Endothelial cell of umbilical vein (primary cell): ENCODE measurements at regions not wholly inside any gene's neighbourhood (a gene's known extent, or its start where the extent isn't known, plus 50 kb on each side); places are given as distances from the start of the nearest gene placed in this dataset.

Source experiments
- BruUV-seq: library from RNA; stranded (reverse); fragments of 400-500 nt; replicated peaks from 2 replicates; lab custom pipeline; 2021; lab: Mats Ljungman, UMichigan
- CTCF ChIA-PET: fragments of 300-600, 350-600 bp; sonication (Branson Sonifier 250); formaldehyde crosslinking; loops from one replicate; lab custom pipeline; 2021; ENCODE audit warnings: antibody characterized with exemption, inconsistent platforms; lab: Charles Lee
- POLR2A ChIA-PET: fragments of 300-600, 350-600 bp; sonication (Branson Sonifier 250); formaldehyde crosslinking; loops from one replicate; lab custom pipeline; 2021; ENCODE audit warnings: antibody characterized with exemption, inconsistent platforms; lab: Charles Lee
- DNase-seq: peaks from one replicate; pipeline ENCODE4 v3.0.0-alpha.2; 2011; ENCODE audit warnings: low read depth, low spot score
- FAIRE-seq: peaks from 2 replicates; lab custom pipeline; 2011; peaks lifted over from hg19 to GRCh38; lab: Jason Lieb, UNC
- H2AFZ ChIP-seq: 2 replicates; pipeline ENCODE4 v1.6.0; 2012; ENCODE audit warnings: low read depth, low read length, control low read depth, inconsistent platforms
- H3K27ac ChIP-seq: 2 replicates; pipeline ENCODE4 v1.5.1; 2011; ENCODE audit warnings: low read depth, mild to moderate bottlenecking, control low read depth, low read length, moderate library complexity; ENCODE audit not compliant: insufficient read depth
- H3K27me3 ChIP-seq, 2 experiments: 2 replicates each; pipeline versions ENCODE4 v1.6.0 to v1.6.1; 2011; ENCODE audit warnings: low read length in 2 of 2, mixed read lengths in 1 of 2; ENCODE audit not compliant: control insufficient read depth in 2 of 2, insufficient read depth in 2 of 2
- H3K36me3 ChIP-seq, 2 experiments: 2 replicates in 1 of 2; 3 replicates in 1 of 2; pipeline ENCODE4 v1.5.1; 2011; ENCODE audit warnings: low read length in 2 of 2, mild to moderate bottlenecking in 1 of 2, moderate library complexity in 1 of 2; ENCODE audit not compliant: control insufficient read depth in 2 of 2, insufficient read depth in 2 of 2; ENCODE audit errors: extremely low read depth in 1 of 2
- H3K4me1 ChIP-seq: 3 replicates; pipeline ENCODE4 v1.5.1; 2011; ENCODE audit warnings: mild to moderate bottlenecking, low read length; ENCODE audit not compliant: control insufficient read depth, insufficient read depth; ENCODE audit errors: extremely low read depth
- H3K4me2 ChIP-seq: 2 replicates; pipeline ENCODE4 v1.6.1; 2011; ENCODE audit warnings: low read length, control low read depth, mixed read lengths; ENCODE audit not compliant: insufficient read depth
- H3K4me3 ChIP-seq, 3 experiments: fragments of 200-600 bp in 1 of 3; sonication (generic), shearing (Covaris generic) in 1 of 3; replicated peaks in 1 of 3; 2 replicates each; pipeline ENCODE4 v1.5.1; 2011 to 2016; ENCODE audit warnings: control low read depth in 3 of 3, low read length in 3 of 3, mild to moderate bottlenecking in 2 of 3, inconsistent platforms in 1 of 3, low read depth in 1 of 3, moderate library complexity in 1 of 3; ENCODE audit not compliant: insufficient read depth in 1 of 3
- H3K79me2 ChIP-seq: 2 replicates; pipeline ENCODE4 v1.6.0; 2012; ENCODE audit warnings: low read length, inconsistent platforms; ENCODE audit not compliant: control insufficient read depth, insufficient read depth
- H3K9ac ChIP-seq: replicated peaks from 2 replicates; pipeline ENCODE3; 2011; ENCODE audit warnings: low read length, control low read depth; ENCODE audit not compliant: insufficient read depth; ENCODE audit errors: extremely low read depth
- H3K9me1 ChIP-seq: replicated peaks from 3 replicates; pipeline ENCODE4 v1.6.0; 2011; ENCODE audit warnings: mild to moderate bottlenecking, low read length; ENCODE audit not compliant: control insufficient read depth, insufficient read depth; ENCODE audit errors: extremely low read depth
- H3K9me3 ChIP-seq: replicated peaks from 2 replicates; pipeline ENCODE4 v1.5.1; 2012; ENCODE audit warnings: low read length, inconsistent platforms; ENCODE audit not compliant: control insufficient read depth, insufficient read depth
- H4K20me1 ChIP-seq: replicated peaks from 2 replicates; pipeline ENCODE3; 2011; ENCODE audit warnings: mild to moderate bottlenecking, low read length; ENCODE audit not compliant: control insufficient read depth, insufficient read depth; ENCODE audit errors: extremely low read depth
- CTCF ChIP-seq, 2 donors: IDR thresholded peaks; 1 replicate in 1 of 2; 2 replicates in 1 of 2; pipeline ENCODE4 v1.5.1; 2011; ENCODE audit warnings: low read length in 2 of 2, mild to moderate bottlenecking in 2 of 2, moderate library complexity in 2 of 2, control low read depth in 1 of 2, inconsistent platforms in 1 of 2, low read depth in 1 of 2; ENCODE audit not compliant: insufficient read depth in 1 of 2; ENCODE audit errors: extremely low read depth in 1 of 2
- EZH2 ChIP-seq: IDR thresholded peaks from 2 replicates; pipeline ENCODE4 v1.6.1; 2012; ENCODE audit warnings: borderline replicate concordance, low read depth, mild to moderate bottlenecking, moderate library complexity, low read length, inconsistent platforms; ENCODE audit not compliant: severe bottlenecking
- FOS ChIP-seq: IDR thresholded peaks from 2 replicates; pipeline ENCODE4 v1.6.1; 2011; ENCODE audit warnings: mild to moderate bottlenecking, low read length, moderate library complexity, borderline replicate concordance; ENCODE audit not compliant: insufficient read depth
- GATA2 ChIP-seq: IDR thresholded peaks from 2 replicates; pipeline ENCODE4 v1.7.0; 2011; ENCODE audit warnings: low read depth, mild to moderate bottlenecking, moderate library complexity, mixed read lengths, low read length; ENCODE audit not compliant: insufficient read length, insufficient read depth
- JUN ChIP-seq: IDR thresholded peaks from 2 replicates; pipeline ENCODE4 v1.6.1; 2011; ENCODE audit warnings: borderline replicate concordance, low read depth; ENCODE audit not compliant: insufficient read length, insufficient read depth
- MYC ChIP-seq: IDR thresholded peaks from one replicate; pipeline ENCODE4 v1.6.1; 2011; ENCODE audit warnings: mild to moderate bottlenecking, low read depth, low read length
- POLR2A ChIP-seq: IDR thresholded peaks from 2 replicates; pipeline ENCODE4 v1.6.1; 2012; ENCODE audit warnings: low read depth, mild to moderate bottlenecking, control low read depth, low read length
- POLR2AphosphoS5 ChIP-seq: IDR thresholded peaks from 2 replicates; pipeline ENCODE4 v1.6.1; 2012; ENCODE audit warnings: low read depth, mild to moderate bottlenecking, control low read depth, low read length, moderate library complexity; ENCODE audit not compliant: insufficient read depth
- dilution Hi-C: fragments of 300-500 bp; cut with MboI; formaldehyde crosslinking; loops from one replicate; pipeline ENCODE4 v1.15.0; 2019; ENCODE audit warnings: low sequenced_read_pairs; ENCODE audit not compliant: extremely low pct_ligation_motif_present
- intact Hi-C: fragments of 100-400 bp; cut with micrococcal nuclease; formaldehyde crosslinking; loops from one replicate; pipeline ENCODE4 v1.10.0; 2022
- TF ChIP-seq, protein P1 (sequence below): IDR thresholded peaks from 2 replicates; pipeline ENCODE4 v1.6.1; 2011; ENCODE audit not compliant: insufficient read depth, insufficient read length

GRCh38 chr20:6240059-6240458, 117.2 kb upstream of the FERMT1 start:
- Histone ChIP-seq H3K9me3 (no peaks in the 10 kb centered on the region), H2AFZ (no peak overlapping the region), H3K9ac (no peak overlapping the region), H3K79me2 (no peaks in the 10 kb centered on the region), H3K9me1 (no peaks in the 10 kb centered on the region), H3K36me3 (no peaks in the 10 kb centered on the region), H3K4me2 (no peak overlapping the region), H3K4me1 (no peaks in the 10 kb centered on the region), H3K4me3 (no peak overlapping the region), H4K20me1 (no peaks in the 10 kb centered on the region), H3K27ac (no peak overlapping the region), H3K27me3 (no peaks in the 10 kb centered on the region)
- intact Hi-C loops (no loop called here), dilution Hi-C loops (no loop called here)
- no peak for TF ChIP-seq JUN
- no peak for TF ChIP-seq FOS
- FAIRE-seq = no peak
- DNase-seq = no peak
- ChIA-PET POLR2A (no interaction called here), CTCF (no interaction called here)
- no TSS peak for BruUV-seq

DNA sequence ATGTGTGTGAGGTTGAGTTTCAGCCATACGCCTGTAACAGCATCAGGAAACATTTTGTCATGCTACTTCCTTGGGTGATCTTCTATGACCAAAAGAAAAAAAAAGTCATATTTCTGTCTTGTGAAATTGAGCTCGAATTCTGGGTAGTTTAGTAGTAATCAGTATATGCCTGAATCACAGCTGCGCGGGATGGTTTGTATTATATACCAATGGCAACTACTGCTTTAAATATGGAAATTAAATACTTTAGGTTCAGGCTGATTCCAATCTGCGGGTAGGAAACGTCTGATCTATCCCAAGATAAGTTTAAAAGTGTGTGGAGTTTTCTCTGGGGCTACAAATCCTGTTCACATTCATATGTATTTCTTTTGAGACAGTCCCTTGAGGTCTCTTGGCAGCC, 115.6 kb upstream of the FERMT1 start:
- POLR2A ChIA-PET = no interaction called here
- CTCF ChIA-PET = interaction anchor here (0.7 to 0.9 kb wide), 2 partner anchors 9 to 12 kb away, joined by 3 to 4 read pairs; no protein-coding TSS in a partner anchor
- no TSS peak for BruUV-seq

More for the DNA sequence above, 115.6 kb upstream of the FERMT1 start:
- Histone ChIP-seq H3K4me1 (no peaks in the 10 kb centered on the region), H3K9me3 (no peaks in the 10 kb centered on the region), H2AFZ (no peak overlapping the region), H3K4me2 (no peak overlapping the region), H4K20me1 (no peaks in the 10 kb centered on the region), H3K79me2 (no peaks in the 10 kb centered on the region), H3K27me3 (peaks cover 0 to 5% of the 10 kb centered on the region in 2 experiments), H3K9me1 (no peaks in the 10 kb centered on the region), H3K4me3 (no peak overlapping the region), H3K36me3 (no peaks in the 10 kb centered on the region), H3K9ac (no peak overlapping the region), H3K27ac (no peak overlapping the region)
- dilution Hi-C loops = no loop called here
- intact Hi-C loops = no loop called here
- TF ChIP-seq, protein P1, sequence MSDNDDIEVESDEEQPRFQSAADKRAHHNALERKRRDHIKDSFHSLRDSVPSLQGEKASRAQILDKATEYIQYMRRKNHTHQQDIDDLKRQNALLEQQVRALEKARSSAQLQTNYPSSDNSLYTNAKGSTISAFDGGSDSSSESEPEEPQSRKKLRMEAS = no peak
- TF ChIP-seq EZH2 (no peak), GATA2 (no peak), JUN (no peak), CTCF (IDR thresholded peaks at IDR 0.05; ENCODE audit: extremely low read depth in 1 of 2, insufficient read depth in 1 of 2, low read depth in 1 of 2, low read length in 2 of 2) (no peak), POLR2A (no peak), POLR2AphosphoS5 (no peak), MYC (no peak), FOS (no peak)
- FAIRE-seq = no peak
- DNase-seq = no peak
